ENCODE measurements at regions not wholly inside any gene's neighbourhood (a gene's known extent, or its start where the extent isn't known, plus 50 kb on each side); places are given as distances from the start of the nearest gene placed in this dataset.

- TF ChIP-seq ZNF8 (CRISPR knock-in tag; IDR thresholded peaks at IDR 0.05) (no peak), PPARA (CRISPR knock-in tag; IDR thresholded peaks at IDR 0.05; ENCODE audit: borderline replicate concordance) (no peak), ZFP30 (CRISPR knock-in tag; IDR thresholded peaks at IDR 0.05) (no peak), BACH2 (CRISPR knock-in tag; IDR thresholded peaks at IDR 0.05; ENCODE audit: borderline replicate concordance) (no peak), ISL1 (CRISPR knock-in tag; IDR thresholded peaks at IDR 0.05) (no peak), ZFP3 (CRISPR knock-in tag; IDR thresholded peaks at IDR 0.05) (no peak), ZNF70 (CRISPR knock-in tag; IDR thresholded peaks at IDR 0.05) (no peak), CSRNP3 (CRISPR knock-in tag; IDR thresholded peaks at IDR 0.05) (no peak), PATZ1 (CRISPR knock-in tag; IDR thresholded peaks at IDR 0.05; ENCODE audit: borderline replicate concordance) (no peak), CREB5 (CRISPR knock-in tag; IDR thresholded peaks at IDR 0.05; ENCODE audit: low read depth) (no peak)
Observed at GRCh38 chr21:31500982-31501381, 156.9 kb upstream of the TIAM1 start.

All from SK-N-SH treated with all-trans-retinoic acid at 6 μM for 48 hours (cell line).